ENCODE measurements at regions not wholly inside any gene's neighbourhood (a gene's known extent, or its start where the extent isn't known, plus 50 kb on each side); places are given as distances from the start of the nearest gene placed in this dataset.

GRCh38 chr15:46808834-46809233 lies 908.5 kb upstream of the SEMA6D start:
- Histone ChIP-seq H2BK20ac (ENCODE audit: low read depth, low read length, poor library complexity, severe bottlenecking) (no peak overlapping the region), H2AK5ac (ENCODE audit: insufficient read length, low read length) (no peak overlapping the region), H3K4ac (ENCODE audit: low read depth, low read length) (no peak overlapping the region), H2AFZ (ENCODE audit: low read length) (no peak overlapping the region), H3T11ph (ENCODE audit: low read length) (no peak overlapping the region), H3K14ac (ENCODE audit: insufficient read depth, low read length) (no peak overlapping the region), H4K8ac (replicated peaks; ENCODE audit: insufficient read length, low read depth, low read length) (no peak overlapping the region), H2BK120ac (ENCODE audit: low read depth, low read length, poor library complexity, severe bottlenecking) (no peak overlapping the region), H4K91ac (ENCODE audit: insufficient read length, low read depth, low read length) (no peak overlapping the region), H3K79me1 (ENCODE audit: insufficient read depth, low read depth, low read length, poor library complexity, severe bottlenecking) (no peaks in the 10 kb centered on the region), H3K9ac (ENCODE audit: extremely low read depth, insufficient read length, low read length) (no peak overlapping the region), H3K27me3 (ENCODE audit: insufficient read depth, low read length) (no peaks in the 10 kb centered on the region), H2BK15ac (ENCODE audit: low read depth, low read length) (no peak overlapping the region), H3K56ac (ENCODE audit: insufficient read length, low read depth, low read length) (no peak overlapping the region), H3K23ac (ENCODE audit: insufficient read length, low read depth, low read length) (no peak overlapping the region), H2BK5ac (ENCODE audit: insufficient read length, low read length) (no peak overlapping the region), H4K5ac (ENCODE audit: insufficient read length, low read depth, low read length) (no peak overlapping the region), H3K4me2 (ENCODE audit: insufficient read depth, insufficient read length, low read length) (no peak overlapping the region), H3K27ac (ENCODE audit: insufficient read length, low read depth, low read length) (no peak overlapping the region), H3K9me3 (ENCODE audit: control insufficient read depth, low read depth, low read length) (no peaks in the 10 kb centered on the region), H3K79me2 (ENCODE audit: insufficient read depth, low read length) (no peaks in the 10 kb centered on the region), H3K4me1 (ENCODE audit: insufficient read depth, low read length) (no peaks in the 10 kb centered on the region), H2BK12ac (ENCODE audit: insufficient read length, low read depth, low read length) (no peak overlapping the region), H4K20me1 (ENCODE audit: control insufficient read depth, insufficient read depth, insufficient read length) (no peaks in the 10 kb centered on the region), H3K23me2 (ENCODE audit: insufficient read length, low read depth, low read length, poor library complexity, severe bottlenecking) (no peaks in the 10 kb centered on the region), H3K18ac (ENCODE audit: insufficient read length, low read depth, low read length) (no peak overlapping the region)
- Mint-ChIP-seq H3K27ac (no peak overlapping the region), H3K4me1 (peaks cover 0 to 3% of the 10 kb centered on the region in 2 experiments; a peak in 1 of 4 replicates), H3K36me3 (ENCODE audit: insufficient read depth in 1 of 3, low read depth in 3 of 3) (no peaks in the 10 kb centered on the region), H3K9me3 (no peaks in the 10 kb centered on the region), H3K27me3 (ENCODE audit: low read depth) (no peaks in the 10 kb centered on the region), H3K4me3 (no peak overlapping the region)
- no peak for DNase-seq
- no CpG with 5 or more reads among the region's 1 CpG for WGBS (ENCODE audit: extremely low coverage, insufficient read length, low lambda C conversion rate)
- no peak for TF ChIP-seq CTCF (conservative IDR thresholded peaks at IDR 0.05)

Measured in H9 (cell line).